AG08395 (cell line): ENCODE measurements at regions not wholly inside any gene's neighbourhood (a gene's known extent, or its start where the extent isn't known, plus 50 kb on each side); places are given as distances from the start of the nearest gene placed in this dataset.

Experiments
- DNase-seq: peaks from one replicate; pipeline ENCODE4 v3.0.0; 2012; ENCODE audit warnings: mixed read lengths, low spot score

- DNase-seq = no peak
These were observed 351.4 kb downstream of the PTTG2 start for GRCh38 chr4:38311495-38312126.

- DNase-seq = no peak
These were observed 350.8 kb upstream of the KLF3 start for GRCh38 chr4:38313175-38313574.

GRCh38 chr4:38313999-38314561 lies 349.9 kb upstream of the KLF3 start:
- peak; percentile 55 for DNase-seq

- DNase-seq = no peak
These were observed 349.3 kb upstream of the KLF3 start for GRCh38 chr4:38314663-38315062.

GRCh38 chr4:38315286-38315685 lies 348.7 kb upstream of the KLF3 start:
- DNase-seq = no peak

GRCh38 chr4:38316045-38316444 lies 348.0 kb upstream of the KLF3 start:
- no peak for DNase-seq

- no peak for DNase-seq
These were observed 346.8 kb upstream of the KLF3 start for GRCh38 chr4:38317041-38317674.

- DNase-seq = peak; percentile 97
These were observed 345.1 kb upstream of the KLF3 start for GRCh38 chr4:38318737-38319455.

GRCh38 chr4:38319456-38320342 lies 344.3 kb upstream of the KLF3 start:
- DNase-seq = peak; percentile 88

- DNase-seq = no peak
These were observed 343.7 kb upstream of the KLF3 start for GRCh38 chr4:38320343-38320695.

GRCh38 chr4:38320833-38321232 lies 343.2 kb upstream of the KLF3 start:
- DNase-seq = no peak

GRCh38 chr4:38322714-38323113 lies 341.3 kb upstream of the KLF3 start:
- peak; percentile 89 for DNase-seq

- DNase-seq = no peak
These were observed 340.8 kb upstream of the KLF3 start for GRCh38 chr4:38323141-38323641.

GRCh38 chr4:38324861-38325628 lies 339.0 kb upstream of the KLF3 start:
- no peak for DNase-seq

GRCh38 chr4:38325629-38325913 lies 338.4 kb upstream of the KLF3 start:
- no peak for DNase-seq

- no peak for DNase-seq
These were observed 337.5 kb upstream of the KLF3 start for GRCh38 chr4:38326499-38326898.

GRCh38 chr4:38327174-38327573 lies 336.8 kb upstream of the KLF3 start:
- DNase-seq = no peak

GRCh38 chr4:38328989-38329729 lies 334.8 kb upstream of the KLF3 start:
- DNase-seq = no peak

GRCh38 chr4:38330321-38330720 lies 333.7 kb upstream of the KLF3 start:
- no peak for DNase-seq

- DNase-seq = no peak
These were observed 333.1 kb upstream of the KLF3 start for GRCh38 chr4:38330936-38331335.

- DNase-seq = no peak
These were observed 331.3 kb upstream of the KLF3 start for GRCh38 chr4:38332699-38333098.
